HG03457 (cell line): ENCODE measurements at regions not wholly inside any gene's neighbourhood (a gene's known extent, or its start where the extent isn't known, plus 50 kb on each side); places are given as distances from the start of the nearest gene placed in this dataset.

Source experiments
- ATAC-seq: cut with Tn5 transposase; IDR thresholded peaks from one replicate; pipeline ENCODE4 v1.9.1; 2021; ENCODE audit warnings: moderate number of reproducible peaks; ENCODE audit not compliant: unreplicated experiment

DNA sequence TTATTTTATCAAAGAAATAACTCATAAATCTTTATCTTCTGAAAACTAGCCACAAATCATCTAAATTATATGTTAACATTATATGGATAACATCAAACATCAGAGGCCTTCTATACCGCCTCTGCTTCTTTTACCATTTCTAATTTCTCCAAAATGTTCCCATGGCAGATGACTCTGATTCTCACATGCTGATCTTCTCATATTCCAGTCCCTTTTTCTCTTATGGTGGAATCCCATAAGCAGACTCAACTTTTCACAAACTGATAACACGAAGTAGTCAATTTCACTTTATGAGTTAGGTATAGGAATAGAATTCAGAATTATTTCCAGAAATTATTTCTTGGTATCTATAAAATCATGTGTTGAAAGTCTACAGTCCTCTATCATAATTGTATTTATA, 212.3 kb downstream of the ENC1 start:
- ATAC-seq = no peak

DNA sequence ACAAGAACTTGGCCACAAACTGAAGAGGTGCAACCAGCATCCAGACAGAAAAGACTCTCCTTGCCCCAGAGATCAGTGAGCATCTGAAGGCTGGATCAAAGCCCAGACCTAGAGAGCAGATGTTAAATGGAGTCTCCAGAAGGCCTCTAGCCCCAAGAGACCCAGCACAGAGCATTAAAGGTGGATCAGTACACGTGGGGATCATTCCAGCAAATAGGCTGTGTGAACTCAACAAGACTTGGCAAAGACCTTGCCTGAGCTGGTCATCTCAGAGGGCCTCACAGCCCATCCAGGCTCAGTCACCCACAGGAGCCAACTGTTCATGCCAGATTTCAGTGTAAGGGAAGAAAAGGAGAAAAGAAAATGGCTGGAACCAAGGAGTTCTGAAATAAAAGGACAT, 214.0 kb downstream of the ENC1 start:
- no peak for ATAC-seq

DNA sequence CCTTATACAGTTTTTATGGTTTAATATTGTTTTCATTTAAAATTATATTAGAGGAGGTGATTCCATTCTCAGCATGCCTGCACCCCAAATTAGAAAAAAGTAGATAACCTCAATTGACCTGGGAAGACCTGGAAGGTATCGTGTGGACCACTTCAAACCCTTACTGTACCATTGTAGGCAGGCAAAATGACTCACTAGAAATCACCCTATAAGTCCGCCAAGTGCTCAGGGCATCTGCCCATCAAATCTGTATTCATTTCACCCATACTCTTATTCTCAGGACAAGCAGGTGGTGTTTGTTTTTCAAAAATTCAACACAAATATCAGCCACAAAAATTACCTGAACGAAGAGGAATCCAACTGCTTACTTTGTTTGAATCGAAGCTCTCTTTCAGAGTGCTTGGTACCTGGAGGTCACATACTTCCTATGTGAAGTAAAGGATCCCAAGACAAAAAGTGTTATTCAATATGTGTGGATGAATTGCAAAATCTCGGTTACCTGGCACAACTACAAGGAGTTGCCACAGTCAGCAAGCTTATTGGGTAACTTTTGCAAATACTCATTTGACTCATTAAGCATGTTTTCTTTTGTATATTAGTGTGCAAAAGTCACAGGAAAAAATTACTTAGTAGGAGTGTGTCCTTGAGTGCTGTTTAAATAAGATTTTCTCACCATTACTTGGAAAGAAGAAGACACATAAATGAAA, 216.2 kb downstream of the ENC1 start:
- no peak for ATAC-seq

DNA sequence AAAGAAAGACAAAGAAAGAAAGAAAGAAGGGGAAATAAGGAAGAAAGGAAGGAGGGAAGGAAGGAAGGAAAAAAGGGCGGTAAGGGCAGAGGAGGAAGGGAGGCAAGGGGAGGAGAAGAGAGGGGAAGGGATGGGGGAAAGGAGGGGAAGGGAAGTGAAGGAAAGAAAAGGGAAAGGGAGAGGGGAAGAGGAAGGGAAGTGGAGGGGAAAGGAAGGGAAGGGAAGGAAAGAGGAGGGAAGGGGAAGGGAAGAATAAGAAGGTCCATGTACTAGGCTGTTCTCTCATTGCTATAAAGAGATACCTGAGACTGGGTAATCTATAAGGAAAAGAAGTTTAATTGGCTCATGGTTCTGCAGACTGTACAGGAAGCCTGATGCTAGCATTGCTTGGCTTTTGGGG, 217.1 kb downstream of the ENC1 start:
- ATAC-seq = no peak

DNA sequence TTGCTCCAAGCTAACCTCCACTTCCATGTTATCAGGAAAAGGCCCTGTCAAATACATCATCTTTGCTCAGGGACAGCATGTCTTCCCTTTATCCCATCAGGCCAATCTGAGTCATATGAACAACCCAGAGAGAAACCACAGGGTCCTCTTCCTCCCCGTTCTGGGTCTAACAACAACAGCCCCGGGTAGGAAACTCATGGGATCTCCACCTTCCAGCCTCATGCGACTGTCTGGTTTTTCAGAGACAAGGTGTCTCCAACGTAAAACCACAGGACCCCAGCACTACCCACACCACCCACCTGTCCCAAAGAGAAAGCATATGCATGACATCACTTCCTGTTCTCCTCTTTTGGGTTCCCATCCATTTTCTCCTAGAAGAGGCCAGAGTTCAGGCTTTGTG, 217.9 kb downstream of the ENC1 start:
- ATAC-seq = no peak

DNA sequence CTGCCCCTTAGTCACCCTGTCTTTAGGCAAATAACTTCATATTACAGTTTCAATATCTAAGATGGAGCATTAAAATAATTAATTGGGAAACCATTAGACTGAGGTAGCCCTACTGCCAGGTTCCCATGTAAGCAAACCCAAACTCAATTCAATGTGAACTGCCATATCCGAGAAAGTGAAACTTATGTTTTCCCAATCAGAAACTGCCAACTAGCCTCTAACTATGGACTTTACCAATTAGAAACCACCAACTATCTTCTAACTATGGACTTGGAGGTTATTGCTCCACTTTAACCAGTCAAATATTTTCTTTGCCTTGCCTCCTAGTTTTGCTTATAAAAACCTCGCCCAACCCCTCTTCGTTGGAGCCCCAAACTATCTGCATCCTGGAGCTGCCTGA, 218.5 kb downstream of the ENC1 start:
- ATAC-seq = no peak

DNA sequence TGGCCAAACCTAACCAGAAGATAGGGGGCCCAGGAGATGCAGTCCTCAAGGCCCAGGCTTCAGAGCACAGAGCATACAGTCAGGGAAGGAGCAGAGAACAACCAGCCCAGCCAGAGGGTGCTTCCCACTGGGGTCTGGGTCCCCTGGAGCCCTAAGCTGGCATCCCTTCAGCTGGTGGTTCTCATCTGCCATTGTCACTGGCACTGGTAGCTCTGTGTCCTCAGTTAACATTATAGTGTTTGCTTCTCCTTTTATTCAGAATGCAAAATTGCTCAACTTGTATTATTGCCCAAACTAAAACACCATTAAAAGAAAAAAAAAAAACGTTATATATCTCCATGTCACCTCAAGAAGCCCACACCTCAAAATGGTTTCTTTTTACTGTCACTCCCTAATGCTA, 219.2 kb downstream of the ENC1 start:
- no peak for ATAC-seq

DNA sequence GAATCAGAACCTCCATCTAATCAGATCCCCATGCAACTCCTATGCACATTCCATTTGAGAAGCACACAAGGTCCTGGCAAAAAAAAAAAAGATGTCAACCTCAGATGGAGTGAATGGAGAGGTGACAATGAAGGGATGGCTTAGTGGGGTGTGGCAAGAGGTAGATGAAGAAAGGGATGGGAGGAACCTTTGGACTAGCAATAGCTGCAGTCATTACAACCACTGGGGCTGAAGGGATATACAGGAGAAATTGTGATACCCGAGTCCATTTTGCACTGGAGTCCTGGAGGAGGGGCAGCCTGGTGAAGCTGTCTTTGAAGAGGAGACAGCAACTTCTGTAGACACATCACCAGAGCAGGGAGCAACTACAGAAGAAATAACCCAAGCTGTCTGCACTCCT, 219.6 kb downstream of the ENC1 start:
- ATAC-seq = no peak

DNA sequence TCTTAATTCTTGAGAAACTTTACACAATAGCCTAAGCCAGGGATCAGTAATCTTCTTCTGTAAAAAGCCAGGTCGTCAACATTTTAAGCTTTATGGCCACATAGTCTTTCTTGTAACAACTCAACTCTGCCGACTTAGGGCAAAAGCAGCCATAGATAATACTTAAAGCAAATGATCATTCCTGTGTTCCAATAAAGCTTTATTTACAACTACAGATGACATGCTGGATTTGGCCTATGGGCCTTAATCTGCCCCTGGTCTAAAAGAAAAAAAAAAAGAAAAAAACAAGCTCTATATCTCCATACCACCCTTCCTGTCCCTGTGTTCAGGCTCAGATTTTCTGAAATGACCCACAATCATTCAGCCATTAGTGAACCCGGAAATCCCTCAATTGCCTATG, 220.3 kb downstream of the ENC1 start:
- ATAC-seq = no peak

DNA sequence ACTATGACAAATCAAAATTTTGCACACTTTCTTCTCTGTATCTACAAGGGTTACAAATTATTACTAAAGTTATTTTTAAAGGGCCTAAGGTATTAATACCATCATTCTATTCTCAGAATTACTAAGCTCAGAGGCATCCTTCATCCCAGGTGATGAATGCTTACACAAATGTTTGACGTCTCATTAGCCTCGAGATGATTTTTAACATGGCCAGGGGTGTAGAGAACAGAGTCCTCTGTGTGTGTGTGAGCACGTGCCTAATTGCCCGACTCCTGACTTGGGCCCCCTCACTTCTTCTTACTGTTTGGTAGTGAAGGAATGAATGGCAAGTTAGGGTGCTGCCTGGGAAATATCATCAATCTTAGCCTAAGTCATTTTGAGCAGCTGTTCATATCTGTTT, 221.1 kb downstream of the ENC1 start:
- no peak for ATAC-seq

DNA sequence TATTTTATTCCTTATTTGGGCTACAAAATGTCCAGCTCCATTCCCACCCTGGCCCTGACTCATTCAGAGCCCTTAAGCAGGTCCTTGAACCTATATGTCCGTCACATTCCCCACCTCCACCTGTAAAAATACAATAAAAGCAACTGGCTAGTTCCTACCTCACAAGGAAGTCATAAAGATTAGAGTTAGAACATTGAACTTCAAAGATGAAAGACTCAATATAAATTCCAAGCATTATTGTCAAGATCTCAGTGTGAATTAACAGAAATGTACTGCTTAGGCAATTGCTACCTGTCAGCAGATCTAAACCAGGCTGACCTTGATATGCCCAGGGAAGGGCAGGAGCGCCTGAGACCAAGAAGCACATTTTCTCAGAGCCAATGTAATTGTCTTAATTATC, 221.8 kb downstream of the ENC1 start:
- no peak for ATAC-seq

DNA sequence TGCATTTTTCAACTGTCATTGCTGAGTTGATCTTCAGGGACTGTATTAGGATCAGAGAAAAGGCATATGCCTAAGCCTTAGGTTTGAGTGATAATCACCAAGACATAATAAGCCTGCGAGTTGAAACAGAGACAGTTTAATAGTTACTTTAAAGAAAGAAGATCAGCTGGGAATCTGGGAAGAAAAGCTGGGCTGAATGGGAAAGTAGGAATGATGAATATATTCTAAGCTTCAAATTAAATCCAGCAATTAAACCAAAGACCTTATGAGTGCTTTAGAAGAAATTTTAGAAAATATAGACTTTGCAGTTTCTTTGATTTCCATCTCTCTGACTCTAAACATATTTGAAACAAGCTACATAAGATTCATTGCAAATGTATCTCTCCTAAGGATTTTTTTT, 222.3 kb downstream of the ENC1 start:
- no peak for ATAC-seq

DNA sequence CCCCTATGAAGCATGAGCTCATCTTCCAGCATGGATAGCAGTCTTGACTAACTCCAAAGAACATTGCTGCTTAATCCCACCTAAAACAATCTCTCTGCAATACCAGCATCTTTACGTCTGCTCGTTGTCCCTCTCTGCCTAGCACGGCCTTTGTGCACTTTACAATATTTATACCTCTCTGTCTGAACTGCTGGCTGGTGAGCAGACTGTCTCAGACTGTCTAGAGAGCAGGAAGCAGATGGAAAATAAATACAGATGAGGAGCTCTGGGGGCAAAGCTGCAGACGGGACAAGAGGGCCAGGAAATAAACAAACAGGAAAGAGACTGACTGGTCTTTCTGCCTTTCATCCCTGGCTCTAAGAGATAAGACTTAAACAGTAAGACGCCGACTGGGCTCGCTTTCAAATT, 224.8 kb downstream of the ENC1 start:
- ATAC-seq = no peak

DNA sequence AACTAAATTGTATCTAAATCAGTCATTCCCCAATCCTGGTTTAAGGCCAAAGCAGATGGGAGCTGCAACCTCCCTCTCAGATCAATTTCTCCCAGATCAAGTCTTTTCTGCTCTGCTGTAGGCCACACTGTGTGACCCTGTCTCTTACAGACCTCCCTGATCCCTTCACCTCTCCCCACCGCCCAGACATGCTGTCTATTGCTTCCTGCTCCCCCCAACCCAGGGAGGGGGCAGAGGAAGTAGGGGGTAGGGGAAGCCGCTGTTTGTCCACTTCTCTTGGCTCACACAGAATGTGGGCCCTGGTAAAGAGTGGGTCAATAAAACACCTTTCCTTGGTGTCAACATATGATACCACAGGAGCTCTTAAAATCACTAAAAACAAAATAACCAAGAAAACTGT, 226.3 kb downstream of the ENC1 start:
- no peak for ATAC-seq

DNA sequence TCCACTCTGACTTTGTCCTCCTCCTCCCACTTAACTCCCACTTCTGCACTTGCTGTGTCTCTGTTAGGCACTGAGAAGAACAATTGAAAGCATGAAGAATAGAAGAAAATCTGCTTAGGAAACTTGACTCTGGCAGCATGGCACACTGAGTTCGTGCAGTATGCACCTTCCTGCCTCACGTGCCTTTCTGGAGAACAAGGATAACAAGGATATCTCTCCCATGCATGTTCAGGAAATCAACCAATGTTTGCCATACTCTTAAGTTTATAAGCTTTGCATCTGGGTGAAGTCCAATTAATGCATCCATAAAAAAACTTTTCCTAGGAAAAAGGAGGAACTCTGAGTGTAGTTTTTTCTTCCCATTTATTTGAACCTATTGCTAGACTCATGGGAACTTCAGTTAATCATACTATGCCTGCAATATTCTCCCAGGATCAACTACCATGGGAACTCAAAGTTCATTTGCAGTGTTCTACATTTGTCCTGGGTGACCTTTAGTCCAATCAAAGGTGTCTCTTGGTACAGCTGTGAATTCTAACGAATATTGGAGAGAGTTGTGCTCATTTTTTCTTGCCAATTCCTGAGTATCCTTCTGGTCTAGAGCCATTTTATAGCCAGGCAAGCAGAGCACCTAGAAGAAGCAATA, 227.0 kb downstream of the ENC1 start:
- no peak for ATAC-seq

DNA sequence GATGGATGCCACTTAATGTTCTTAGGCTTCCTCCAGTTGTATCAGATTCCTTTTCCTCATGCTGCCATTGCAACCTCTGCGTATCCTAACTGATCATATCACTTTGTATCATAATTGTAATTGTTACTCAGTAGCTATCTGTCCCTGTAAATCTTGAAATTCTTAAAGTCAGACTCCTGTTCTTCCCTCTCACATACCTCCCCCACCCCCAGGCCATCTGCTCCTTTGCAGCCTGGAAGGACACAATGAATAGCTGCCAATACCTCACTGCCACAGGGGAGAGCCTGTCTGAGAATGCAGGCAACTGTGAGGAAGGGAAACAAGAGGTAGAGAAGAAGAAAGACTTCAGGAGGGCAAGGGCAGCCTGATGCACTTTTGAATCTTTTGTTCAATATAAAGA, 228.5 kb downstream of the ENC1 start:
- ATAC-seq = no peak

DNA sequence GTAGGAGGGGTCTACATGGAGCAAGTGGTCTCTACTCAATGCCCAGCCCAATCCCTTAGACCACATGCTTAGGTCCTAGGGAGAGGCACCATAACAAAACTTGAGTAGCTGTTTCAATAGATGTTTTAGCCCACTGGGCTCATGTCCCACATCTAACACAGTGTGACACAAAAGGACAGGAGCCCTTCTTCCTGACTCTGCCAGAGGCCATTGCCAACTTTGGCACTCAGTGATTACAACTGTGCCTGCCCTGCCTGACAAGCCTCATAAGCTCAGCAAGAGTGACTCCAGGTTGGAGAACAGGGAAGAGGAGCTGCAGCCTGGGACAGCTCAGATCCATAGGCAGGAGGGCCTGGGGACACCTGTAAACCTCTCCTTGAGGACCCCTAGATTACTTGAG, 230.8 kb downstream of the ENC1 start:
- no peak for ATAC-seq

DNA sequence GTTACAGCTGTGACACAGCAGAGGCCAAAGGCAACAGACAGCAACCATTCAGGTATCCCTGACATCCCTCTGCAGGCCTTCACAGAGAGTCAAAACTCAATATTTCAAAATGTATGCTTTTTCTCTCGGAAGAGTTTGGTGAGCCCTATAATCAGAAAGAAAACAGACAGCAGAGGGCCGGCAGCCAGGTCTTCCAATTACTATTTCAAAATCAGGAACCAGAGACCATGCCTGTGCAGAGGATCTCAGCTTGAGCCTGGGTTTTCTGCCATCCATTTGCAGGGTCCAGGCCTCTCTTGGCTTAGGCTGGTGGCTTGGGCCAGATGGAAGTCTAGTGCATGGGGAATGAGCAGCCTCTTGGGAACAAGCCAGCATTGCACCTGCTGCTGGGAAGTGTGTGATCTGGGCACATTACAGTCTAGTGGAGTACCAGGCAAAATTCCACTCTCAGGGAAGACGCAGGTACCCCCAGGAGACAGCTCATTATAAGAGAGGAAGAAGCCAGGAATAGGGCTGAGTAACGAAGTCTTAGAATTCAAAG, 231.3 kb downstream of the ENC1 start:
- no peak for ATAC-seq

DNA sequence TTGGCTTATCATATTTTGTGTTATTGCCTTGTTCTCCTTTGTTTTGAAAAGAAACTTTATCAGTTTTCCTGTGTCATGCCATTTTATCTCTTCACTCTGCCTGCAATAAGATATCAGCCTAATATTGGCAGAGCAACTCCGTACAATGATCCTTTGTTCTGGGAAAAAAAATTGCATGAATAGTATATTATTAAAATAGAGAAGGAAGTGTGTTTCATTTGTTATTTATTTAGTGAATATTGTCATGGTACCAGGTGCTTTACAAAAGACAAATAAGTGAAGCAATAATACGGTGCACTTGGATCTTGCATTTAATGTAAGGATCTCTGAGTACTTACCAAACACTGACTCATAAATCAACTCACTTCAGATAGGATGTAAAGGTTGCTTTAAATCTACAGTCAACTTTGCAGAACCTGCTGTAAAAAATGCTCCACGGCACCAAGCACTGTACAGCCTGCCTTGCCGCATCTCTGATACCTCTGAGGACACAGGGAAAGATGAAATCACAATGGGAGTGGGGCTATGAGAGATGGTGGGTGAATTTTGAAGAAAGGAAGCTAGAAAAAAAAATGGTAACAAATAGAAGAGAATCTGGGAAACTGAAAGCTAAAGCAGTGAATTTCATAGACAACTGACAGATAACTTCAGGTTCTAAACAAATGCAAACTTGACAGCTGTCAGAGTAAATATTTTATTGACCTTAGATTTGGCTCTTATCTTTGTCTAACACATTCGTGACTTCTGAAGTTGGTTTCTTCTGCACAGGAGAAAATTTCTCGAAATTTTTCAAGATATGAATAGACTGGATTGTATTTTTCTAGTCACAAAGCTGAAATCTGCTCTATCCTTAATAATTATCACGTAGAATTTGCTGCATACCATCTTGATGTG, 232.1 kb downstream of the ENC1 start:
- ATAC-seq = no peak

DNA sequence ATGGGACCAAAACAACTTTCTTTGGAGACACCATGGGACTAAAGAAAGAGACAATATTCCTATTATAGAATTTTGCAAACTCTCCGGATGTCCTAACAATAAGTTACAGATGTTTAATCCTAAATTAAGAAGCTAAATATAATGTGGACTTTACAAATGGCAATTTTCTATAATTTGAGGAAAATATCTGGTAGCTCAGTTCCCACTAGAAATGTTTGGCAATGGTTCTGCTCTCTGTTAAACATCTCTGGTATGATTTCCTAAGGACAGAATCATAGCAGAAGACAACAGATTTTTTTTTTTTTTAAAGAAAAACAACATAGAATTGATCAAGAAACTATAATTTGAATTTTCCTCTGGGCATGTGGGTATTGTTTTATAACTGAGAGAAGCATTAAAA, 232.8 kb downstream of the ENC1 start:
- ATAC-seq = no peak

DNA sequence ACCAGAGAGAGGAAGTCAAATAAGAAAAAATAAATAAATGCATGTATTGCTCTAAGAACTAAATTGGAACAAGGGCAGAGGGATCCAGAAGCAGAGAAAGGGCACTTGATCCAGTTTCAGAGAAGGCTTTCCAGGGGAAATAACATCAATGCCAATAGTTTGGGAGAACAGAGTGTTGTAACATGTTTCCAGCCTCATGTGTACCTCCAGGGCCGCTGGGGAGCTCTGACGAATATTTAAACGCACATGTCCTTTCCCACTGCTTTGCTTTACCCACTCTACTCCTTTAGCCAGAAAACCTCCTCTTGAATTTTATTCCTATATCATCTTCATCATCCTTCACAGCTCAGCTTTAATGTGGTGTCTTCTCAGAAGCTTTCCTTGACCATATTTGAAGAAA, 233.7 kb downstream of the ENC1 start:
- ATAC-seq = no peak

DNA sequence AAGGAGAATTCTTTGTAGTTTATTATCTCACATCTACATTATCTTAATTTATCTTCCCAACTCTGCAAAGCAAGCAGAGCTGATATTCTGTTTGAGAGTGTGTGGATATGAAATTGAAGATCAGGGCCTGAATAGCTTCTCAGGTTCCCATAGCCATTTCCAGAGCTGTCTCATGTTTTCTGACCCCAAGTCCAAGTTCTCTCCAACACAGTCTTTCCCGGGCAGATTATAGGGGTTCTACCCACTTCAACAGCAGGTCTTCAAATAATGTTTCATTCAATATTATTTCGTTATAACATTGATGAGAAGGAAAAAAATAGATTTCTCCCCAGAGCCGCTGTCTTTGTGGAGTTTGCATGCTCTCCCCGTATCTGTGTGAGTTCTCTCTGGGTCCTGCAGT, 234.9 kb downstream of the ENC1 start:
- ATAC-seq = no peak
